Uterus (tissue), 2 donors: ENCODE measurements at regions not wholly inside any gene's neighbourhood (a gene's known extent, or its start where the extent isn't known, plus 50 kb on each side); places are given as distances from the start of the nearest gene placed in this dataset.

ENCODE experiments used
- POLR2A ChIP-seq, 2 donors: fragments of 450-650 bp; IDR thresholded peaks; one replicate each; pipeline ENCODE4 v1.6.1; 2016; ENCODE audit warnings: antibody characterized with exemption in 2 of 2, mild to moderate bottlenecking in 1 of 2, moderate library complexity in 1 of 2
- TF ChIP-seq, protein P1 (sequence below), 4 experiments: fragments of 200-600 bp in 2 of 4; fragments of 450-650 bp in 2 of 4; sonication (generic) in 2 of 4; IDR thresholded peaks; one replicate each; pipeline ENCODE4 v1.5.1; 2016 to 2019; ENCODE audit warnings: antibody characterized with exemption in 4 of 4, mild to moderate bottlenecking in 2 of 4, moderate library complexity in 1 of 4

DNA sequence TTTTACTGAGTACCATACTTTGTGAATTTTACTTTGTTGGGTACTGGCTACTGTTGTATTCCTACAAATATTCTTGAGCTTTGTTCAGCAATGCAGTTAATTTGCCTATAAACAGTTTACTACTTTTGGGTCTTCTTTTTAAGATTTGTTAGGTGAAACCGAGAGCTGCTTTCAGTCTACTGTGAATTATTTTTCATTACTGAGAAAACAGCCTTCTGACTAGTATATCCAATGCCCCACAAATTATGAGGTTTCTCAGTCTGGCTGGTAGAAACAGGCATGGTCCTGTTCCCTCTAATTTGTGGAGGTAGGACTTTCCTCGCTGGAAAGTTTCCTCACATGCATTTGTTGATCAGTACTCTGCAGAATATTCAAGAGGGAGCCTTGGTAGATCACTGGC lies 392.0 kb downstream of the ZSWIM6 start:
- TF ChIP-seq, protein P1, sequence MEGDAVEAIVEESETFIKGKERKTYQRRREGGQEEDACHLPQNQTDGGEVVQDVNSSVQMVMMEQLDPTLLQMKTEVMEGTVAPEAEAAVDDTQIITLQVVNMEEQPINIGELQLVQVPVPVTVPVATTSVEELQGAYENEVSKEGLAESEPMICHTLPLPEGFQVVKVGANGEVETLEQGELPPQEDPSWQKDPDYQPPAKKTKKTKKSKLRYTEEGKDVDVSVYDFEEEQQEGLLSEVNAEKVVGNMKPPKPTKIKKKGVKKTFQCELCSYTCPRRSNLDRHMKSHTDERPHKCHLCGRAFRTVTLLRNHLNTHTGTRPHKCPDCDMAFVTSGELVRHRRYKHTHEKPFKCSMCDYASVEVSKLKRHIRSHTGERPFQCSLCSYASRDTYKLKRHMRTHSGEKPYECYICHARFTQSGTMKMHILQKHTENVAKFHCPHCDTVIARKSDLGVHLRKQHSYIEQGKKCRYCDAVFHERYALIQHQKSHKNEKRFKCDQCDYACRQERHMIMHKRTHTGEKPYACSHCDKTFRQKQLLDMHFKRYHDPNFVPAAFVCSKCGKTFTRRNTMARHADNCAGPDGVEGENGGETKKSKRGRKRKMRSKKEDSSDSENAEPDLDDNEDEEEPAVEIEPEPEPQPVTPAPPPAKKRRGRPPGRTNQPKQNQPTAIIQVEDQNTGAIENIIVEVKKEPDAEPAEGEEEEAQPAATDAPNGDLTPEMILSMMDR (IDR thresholded peaks at IDR 0.05): no peak
- TF ChIP-seq POLR2A (IDR thresholded peaks at IDR 0.05): no peak
